ENCODE measurements at regions not wholly inside any gene's neighbourhood (a gene's known extent, or its start where the extent isn't known, plus 50 kb on each side); places are given as distances from the start of the nearest gene placed in this dataset.
"Not testable (repeated sequence)": the region's sequence is repeated elsewhere in the genome, so short reads cannot be mapped to it uniquely, and the experiment has no call there.

GRCh38 chr4:24364249-24364648 lies 220.1 kb downstream of the DHX15 start:
- intact Hi-C loops (cut with DNase I; ENCODE audit: low total_unique reads), result no loop called here
- 76 to 84% methylated on average over 5 of the region's 5 CpGs for WGBS, 2 donors
- TF ChIP-seq CTCF (IDR thresholded peaks at IDR 0.05) (no peak), POLR2A (IDR thresholded peaks at IDR 0.05) (no peak)
- DNase-seq (ENCODE audit: low spot score in 2 of 2), result no peak
- no peak overlapping the region for H3K4me3 ChIP-seq (ENCODE audit: low read depth, poor library complexity, severe bottlenecking)

- DNase-seq (ENCODE audit: low spot score in 2 of 2), result no peak
Observed at GRCh38 chr4:24363751-24364150, 220.6 kb downstream of the DHX15 start.

GRCh38 chr4:24352112-24352511 lies 232.2 kb downstream of the DHX15 start:
- 78 to 80% methylated on average over 4 of the region's 4 CpGs for WGBS, 2 donors
- no peak for DNase-seq (ENCODE audit: low spot score in 2 of 2)
- TF ChIP-seq CTCF (IDR thresholded peaks at IDR 0.05), result no peak
- intact Hi-C loops (cut with DNase I; ENCODE audit: low total_unique reads), result no loop called here
- no peak overlapping the region for H3K4me3 ChIP-seq (ENCODE audit: low read depth, poor library complexity, severe bottlenecking)

More at GRCh38 chr4:24363751-24364150, 220.6 kb downstream of the DHX15 start:
- TF ChIP-seq CTCF (IDR thresholded peaks at IDR 0.05) (no peak), POLR2A (IDR thresholded peaks at IDR 0.05) (no peak)
- whole genome bisulfite sequencing, 2 donors, result 50 to 66% methylated on average over 4 of the region's 4 CpGs
- no peak overlapping the region for H3K4me3 ChIP-seq (ENCODE audit: low read depth, poor library complexity, severe bottlenecking)
- intact Hi-C loops (cut with DNase I; ENCODE audit: low total_unique reads), result no loop called here

GRCh38 chr4:24349168-24349996 lies 235.0 kb downstream of the DHX15 start:
- intact Hi-C loops (cut with DNase I; ENCODE audit: low total_unique reads); H3K4me3 ChIP-seq (ENCODE audit: low read depth, poor library complexity, severe bottlenecking); DNase-seq (ENCODE audit: low spot score in 2 of 2): not testable (repeated sequence)
- 87 to 92% methylated on average over 15 of the region's 15 CpGs for WGBS, 2 donors

GRCh38 chr4:24339260-24339659 lies 245.1 kb downstream of the DHX15 start:
- intact Hi-C loops (cut with DNase I; ENCODE audit: low total_unique reads), result no loop called here
- 92 to 94% methylated on average over 5 of the region's 5 CpGs for WGBS, 2 donors
- no peak for DNase-seq (ENCODE audit: low spot score in 2 of 2)
- TF ChIP-seq CTCF (IDR thresholded peaks at IDR 0.05) (no peak), POLR2A (IDR thresholded peaks at IDR 0.05) (no peak)
- H3K4me3 ChIP-seq (ENCODE audit: low read depth, poor library complexity, severe bottlenecking), result no peak overlapping the region

GRCh38 chr4:24337451-24338190 lies 246.7 kb downstream of the DHX15 start:
- 85 to 89% methylated on average over 13 of the region's 13 CpGs for WGBS, 2 donors
- TF ChIP-seq POLR2A (IDR thresholded peaks at IDR 0.05) (no peak), CTCF (IDR thresholded peaks at IDR 0.05) (no peak)
- H3K4me3 ChIP-seq (ENCODE audit: low read depth, poor library complexity, severe bottlenecking), result no peak overlapping the region
- intact Hi-C loops (cut with DNase I; ENCODE audit: low total_unique reads), result no loop called here
- no peak for DNase-seq (ENCODE audit: low spot score in 2 of 2)
